ENCODE measurements at regions not wholly inside any gene's neighbourhood (a gene's known extent, or its start where the extent isn't known, plus 50 kb on each side); places are given as distances from the start of the nearest gene placed in this dataset.

GRCh38 chr14:81952917-81953316 is 419.3 kb upstream of the SEL1L start:
- DNase-seq (no peak), FAIRE-seq (no peak)
- H3K27ac ChIP-seq (ENCODE audit: low read depth in 2 of 2, low read length in 2 of 2), result no peak overlapping the region
- no peaks in the 10 kb centered on the region for H3K9me3 ChIP-seq (ENCODE audit: control insufficient read depth in 2 of 3, insufficient read depth in 1 of 3, low read length in 3 of 3)
- no peak overlapping the region for H3K4me3 ChIP-seq (ENCODE audit: low read length in 3 of 3)
- H3K27me3 ChIP-seq (ENCODE audit: control insufficient read depth, insufficient read depth, low read length), result no peaks in the 10 kb centered on the region
- intact Hi-C loops (cut with DNase I), result no loop called here
- no peak for TF ChIP-seq CTCF (IDR thresholded peaks at IDR 0.05; ENCODE audit: borderline replicate concordance, extremely low read depth, insufficient read depth)
- H3K4me1 ChIP-seq (ENCODE audit: control insufficient read depth in 2 of 3, insufficient read depth in 2 of 3, low read depth in 1 of 3, low read length in 3 of 3), result no peaks in the 10 kb centered on the region
- H3K9ac ChIP-seq (ENCODE audit: low read length in 3 of 3), result no peak overlapping the region
- no peaks in the 10 kb centered on the region for H3K36me3 ChIP-seq (ENCODE audit: control insufficient read depth in 2 of 3, insufficient read depth in 3 of 3, low read length in 3 of 3)

GRCh38 chr14:81953419-81953818 is 419.8 kb upstream of the SEL1L start:
- Histone ChIP-seq H3K4me3 (ENCODE audit: low read length in 3 of 3) (no peak overlapping the region), H3K36me3 (ENCODE audit: control insufficient read depth in 2 of 3, insufficient read depth in 3 of 3, low read length in 3 of 3) (no peaks in the 10 kb centered on the region), H3K27me3 (ENCODE audit: control insufficient read depth, insufficient read depth, low read length) (no peaks in the 10 kb centered on the region), H3K9ac (ENCODE audit: low read length in 3 of 3) (no peak overlapping the region), H3K9me3 (ENCODE audit: control insufficient read depth in 2 of 3, insufficient read depth in 1 of 3, low read length in 3 of 3) (no peaks in the 10 kb centered on the region), H3K4me1 (ENCODE audit: control insufficient read depth in 2 of 3, insufficient read depth in 2 of 3, low read depth in 1 of 3, low read length in 3 of 3) (no peaks in the 10 kb centered on the region), H3K27ac (ENCODE audit: low read depth in 2 of 2, low read length in 2 of 2) (no peak overlapping the region)
- DNase-seq (no peak), FAIRE-seq (no peak)
- intact Hi-C loops (cut with DNase I), result no loop called here
- no peak for TF ChIP-seq CTCF (IDR thresholded peaks at IDR 0.05; ENCODE audit: borderline replicate concordance, extremely low read depth, insufficient read depth)

GRCh38 chr14:81955123-81955522 is 421.5 kb upstream of the SEL1L start:
- H3K9me3 ChIP-seq (ENCODE audit: control insufficient read depth in 2 of 3, insufficient read depth in 1 of 3, low read length in 3 of 3), result no peaks in the 10 kb centered on the region
- H3K27ac ChIP-seq (ENCODE audit: low read depth in 2 of 2, low read length in 2 of 2), result no peak overlapping the region
- no peak overlapping the region for H3K4me3 ChIP-seq (ENCODE audit: low read length in 3 of 3)
- TF ChIP-seq CTCF (IDR thresholded peaks at IDR 0.05; ENCODE audit: borderline replicate concordance, extremely low read depth, insufficient read depth), result no peak
- intact Hi-C loops (cut with DNase I), result no loop called here
- no peaks in the 10 kb centered on the region for H3K27me3 ChIP-seq (ENCODE audit: control insufficient read depth, insufficient read depth, low read length)
- FAIRE-seq (no peak), DNase-seq (no peak)
- no peak overlapping the region for H3K9ac ChIP-seq (ENCODE audit: low read length in 3 of 3)
- H3K4me1 ChIP-seq (ENCODE audit: control insufficient read depth in 2 of 3, insufficient read depth in 2 of 3, low read depth in 1 of 3, low read length in 3 of 3), result no peaks in the 10 kb centered on the region
- no peaks in the 10 kb centered on the region for H3K36me3 ChIP-seq (ENCODE audit: control insufficient read depth in 2 of 3, insufficient read depth in 3 of 3, low read length in 3 of 3)

DNA sequence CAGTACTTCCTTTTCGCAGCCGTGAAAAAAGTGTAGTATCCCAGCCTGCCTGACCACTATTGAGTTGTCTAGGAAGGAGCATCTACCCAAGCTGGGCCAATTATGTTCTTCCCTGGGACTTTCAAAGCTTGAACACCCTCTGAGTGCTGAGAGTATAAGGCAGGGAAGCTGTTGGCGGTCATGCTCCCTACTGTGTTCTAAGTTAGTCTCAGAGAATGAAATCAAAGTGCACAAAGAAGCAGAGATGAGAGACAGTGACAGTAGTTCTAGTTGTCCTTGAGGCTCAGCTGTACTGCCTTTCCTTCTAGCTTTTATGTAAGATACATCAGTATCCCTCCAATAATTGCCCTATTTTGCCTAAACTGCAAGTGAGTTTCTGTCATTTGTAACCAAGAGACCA is 427.1 kb upstream of the SEL1L start:
- H3K4me3 ChIP-seq (ENCODE audit: low read length in 3 of 3), result no peak overlapping the region
- intact Hi-C loops (cut with DNase I), result no loop called here
- H3K27me3 ChIP-seq (ENCODE audit: control insufficient read depth, insufficient read depth, low read length), result no peaks in the 10 kb centered on the region
- H3K9me3 ChIP-seq (ENCODE audit: control insufficient read depth in 2 of 3, insufficient read depth in 1 of 3, low read length in 3 of 3), result no peaks in the 10 kb centered on the region
- peaks cover 0 to 5% (median 0%) of the 10 kb centered on the region in 3 donors for H3K4me1 ChIP-seq (ENCODE audit: control insufficient read depth in 2 of 3, insufficient read depth in 2 of 3, low read depth in 1 of 3, low read length in 3 of 3)
- no peak for DNase-seq
- H3K36me3 ChIP-seq (ENCODE audit: control insufficient read depth in 2 of 3, insufficient read depth in 3 of 3, low read length in 3 of 3), result no peaks in the 10 kb centered on the region
- no peak for FAIRE-seq
- no peak overlapping the region for H3K27ac ChIP-seq (ENCODE audit: low read depth in 2 of 2, low read length in 2 of 2)
- no peak for TF ChIP-seq CTCF (IDR thresholded peaks at IDR 0.05; ENCODE audit: borderline replicate concordance, extremely low read depth, insufficient read depth)
- no peak overlapping the region for H3K9ac ChIP-seq (ENCODE audit: low read length in 3 of 3)

All from kidney (tissue), 13 donors.